DND-41 (cell line): ENCODE measurements at regions not wholly inside any gene's neighbourhood (a gene's known extent, or its start where the extent isn't known, plus 50 kb on each side); places are given as distances from the start of the nearest gene placed in this dataset.

Experiments used
- CTCF ChIP-seq: IDR thresholded peaks from 2 replicates; pipeline ENCODE4 v1.5.1; 2012; ENCODE audit warnings: borderline replicate concordance, low read length, moderate library complexity, mild to moderate bottlenecking; ENCODE audit not compliant: poor library complexity, severe bottlenecking; ENCODE audit errors: extremely low read depth
- EZH2 ChIP-seq: IDR thresholded peaks from 3 replicates; pipeline ENCODE4 v1.6.1; 2012; ENCODE audit warnings: borderline replicate concordance, low read depth, mild to moderate bottlenecking, moderate library complexity, low read length, inconsistent platforms; ENCODE audit not compliant: severe bottlenecking

- TF ChIP-seq CTCF = no peak
- TF ChIP-seq EZH2 = no peak
Observed at GRCh38 chr2:190766174-190766572, 114.4 kb upstream of the GLS start.
